ENCODE measurements at regions not wholly inside any gene's neighbourhood (a gene's known extent, or its start where the extent isn't known, plus 50 kb on each side); places are given as distances from the start of the nearest gene placed in this dataset.

- no peak for TF ChIP-seq CTCF (IDR thresholded peaks at IDR 0.05)
- no peak for TF ChIP-seq EP300 (IDR thresholded peaks at IDR 0.05)
Observed at GRCh38 chr5:39543335-39543734, 118.6 kb upstream of the DAB2 start.
